BJ (cell line): ENCODE measurements at regions not wholly inside any gene's neighbourhood (a gene's known extent, or its start where the extent isn't known, plus 50 kb on each side); places are given as distances from the start of the nearest gene placed in this dataset. TPM values are rescaled to one million over a fixed set of nuclear protein-coding genes. Genes with fewer than 3 reads are reported as not detected.
A peak's percentile ranks its signal among the peaks of the same experiment; 100 is the strongest.

ENCODE experiments used
- CTCF ChIA-PET: fragments of 350-600 bp; formaldehyde crosslinking; extraction: SDS; loops from one replicate; lab custom pipeline; 2021; ENCODE audit warnings: antibody characterized with exemption, inconsistent platforms; lab: Yijun Ruan, JAX
- POLR2A ChIA-PET: fragments of 300-600 bp; sonication (Branson Sonifier 250); formaldehyde crosslinking; extraction: SDS; loops from one replicate; lab custom pipeline; 2021; ENCODE audit warnings: antibody characterized with exemption; lab: Charles Lee
- DNase-seq: peaks from one replicate; pipeline ENCODE4 v3.0.0-alpha.2; 2011; ENCODE audit warnings: low read depth
- H3K27me3 ChIP-seq: 2 replicates; pipeline ENCODE4 v1.6.0; 2011; ENCODE audit warnings: low read length; ENCODE audit not compliant: control insufficient read depth, insufficient read depth
- H3K36me3 ChIP-seq: 2 replicates; pipeline ENCODE4 v1.5.1; 2011; ENCODE audit warnings: low read length; ENCODE audit not compliant: control insufficient read depth, insufficient read depth
- H3K4me3 ChIP-seq: 2 replicates; pipeline ENCODE4 v1.5.1; 2011; ENCODE audit warnings: low read depth, mild to moderate bottlenecking, control low read depth, low read length
- small RNA-seq: library from RNA; depleted of rRNA; stranded (forward); fragments of <200 nt; gene quantifications from one replicate; pipeline ENCODE3, GENCODE V24; 2012; ENCODE audit warnings: low replicate concordance, low read depth; ENCODE audit not compliant: insufficient read length
- TF ChIP-seq, protein P1 (sequence below): IDR thresholded peaks from 2 replicates; pipeline ENCODE4 v1.5.1; 2011; ENCODE audit warnings: low read depth, mild to moderate bottlenecking, control low read depth, inconsistent platforms, low read length, moderate library complexity; ENCODE audit not compliant: insufficient read depth

DNA sequence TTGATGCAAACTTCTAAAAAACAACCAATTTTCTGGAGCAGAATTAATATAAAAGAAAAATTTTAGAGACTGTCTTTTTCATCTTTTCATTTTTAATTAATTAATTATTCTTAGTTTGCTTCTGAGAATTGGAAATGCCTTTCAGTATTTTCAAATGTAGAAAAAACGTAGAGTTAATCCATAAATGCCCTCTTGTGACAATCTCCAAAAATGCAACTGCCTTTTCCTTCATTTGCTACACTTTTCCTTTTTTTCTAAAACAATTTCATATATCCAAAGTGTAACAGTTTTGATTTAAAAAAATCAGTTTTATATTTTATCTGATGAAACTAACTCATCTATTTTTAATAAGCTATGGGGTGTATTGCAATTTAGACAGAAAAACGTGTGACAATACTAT is 409.3 kb downstream of the PRKD1 start:
- TF ChIP-seq, protein P1, sequence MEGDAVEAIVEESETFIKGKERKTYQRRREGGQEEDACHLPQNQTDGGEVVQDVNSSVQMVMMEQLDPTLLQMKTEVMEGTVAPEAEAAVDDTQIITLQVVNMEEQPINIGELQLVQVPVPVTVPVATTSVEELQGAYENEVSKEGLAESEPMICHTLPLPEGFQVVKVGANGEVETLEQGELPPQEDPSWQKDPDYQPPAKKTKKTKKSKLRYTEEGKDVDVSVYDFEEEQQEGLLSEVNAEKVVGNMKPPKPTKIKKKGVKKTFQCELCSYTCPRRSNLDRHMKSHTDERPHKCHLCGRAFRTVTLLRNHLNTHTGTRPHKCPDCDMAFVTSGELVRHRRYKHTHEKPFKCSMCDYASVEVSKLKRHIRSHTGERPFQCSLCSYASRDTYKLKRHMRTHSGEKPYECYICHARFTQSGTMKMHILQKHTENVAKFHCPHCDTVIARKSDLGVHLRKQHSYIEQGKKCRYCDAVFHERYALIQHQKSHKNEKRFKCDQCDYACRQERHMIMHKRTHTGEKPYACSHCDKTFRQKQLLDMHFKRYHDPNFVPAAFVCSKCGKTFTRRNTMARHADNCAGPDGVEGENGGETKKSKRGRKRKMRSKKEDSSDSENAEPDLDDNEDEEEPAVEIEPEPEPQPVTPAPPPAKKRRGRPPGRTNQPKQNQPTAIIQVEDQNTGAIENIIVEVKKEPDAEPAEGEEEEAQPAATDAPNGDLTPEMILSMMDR = peak; percentile 45
- Histone ChIP-seq H3K36me3 (no peaks in the 10 kb centered on the region), H3K4me3 (no peak overlapping the region), H3K27me3 (no peaks in the 10 kb centered on the region)
- no peak for DNase-seq
- ChIA-PET POLR2A (no interaction called here), CTCF (interaction anchor here (0.8 to 2.4 kb wide), 3 partner anchors 696 to 767 kb away, joined by 3 to 20 read pairs (median 6); no protein-coding TSS in a partner anchor)

DNA sequence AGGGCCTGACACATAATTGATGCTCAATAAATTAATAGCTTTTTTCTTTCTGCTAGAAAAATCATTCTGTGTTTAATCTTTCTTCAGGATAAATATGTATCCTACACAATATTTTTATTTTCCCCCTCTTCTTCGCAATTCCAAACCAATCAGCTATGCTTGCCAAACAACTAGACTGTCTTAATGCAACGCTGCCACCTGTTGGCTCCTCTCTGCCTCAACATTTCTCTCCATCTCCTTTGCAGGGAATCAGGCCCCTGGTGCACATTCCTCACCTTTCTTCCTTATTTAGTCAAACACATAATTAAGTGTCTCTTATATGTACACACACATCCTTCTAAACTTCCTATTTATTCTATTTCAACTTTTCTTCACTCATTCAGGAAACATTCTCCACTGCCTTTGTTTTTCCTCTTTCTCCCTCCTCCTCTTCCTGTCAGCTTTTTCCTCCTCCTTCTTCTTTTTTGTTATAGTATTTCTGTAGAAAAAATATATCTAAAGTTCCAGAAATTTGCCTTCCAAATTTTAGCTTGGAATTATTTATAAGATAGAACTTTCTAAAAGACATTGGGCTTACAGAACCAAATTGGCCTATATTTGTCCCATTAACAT is 406.0 kb downstream of the PRKD1 start:
- TF ChIP-seq, protein P1 = peak; percentile 42; the same call in 1 of the 2 replicates
- CTCF ChIA-PET = interaction anchor here (0.7 to 1.6 kb wide), 5 partner anchors 15 to 771 kb away, joined by 3 to 7 read pairs (median 4); no protein-coding TSS in a partner anchor
- Histone ChIP-seq H3K36me3 (no peaks in the 10 kb centered on the region), H3K4me3 (no peak overlapping the region), H3K27me3 (no peaks in the 10 kb centered on the region)
- no peak for DNase-seq
- POLR2A ChIA-PET = no interaction called here

Small RNA genes in the stretch of these regions (small RNA-seq; reads per million reads assigned to genes)
- gene RF00019 (not detected), gene RNU11-5P (not detected), gene RNU6-864P (not detected)
